Keratinocyte (primary cell): ENCODE measurements at regions not wholly inside any gene's neighbourhood (a gene's known extent, or its start where the extent isn't known, plus 50 kb on each side); places are given as distances from the start of the nearest gene placed in this dataset.

ENCODE experiments used
- DNase-seq: peaks from one replicate; pipeline ENCODE4 v3.0.0-alpha.2; 2011; ENCODE audit warnings: low read depth, missing footprints, low spot score
- FAIRE-seq: peaks from 2 replicates; lab custom pipeline; 2011; peaks lifted over from hg19 to GRCh38; lab: Jason Lieb, UNC
- H2AFZ ChIP-seq: 2 replicates; pipeline ENCODE4 v1.6.0; 2012; ENCODE audit warnings: low read length, control low read depth, inconsistent platforms; ENCODE audit not compliant: control insufficient read depth
- H3K27ac ChIP-seq: 2 replicates; pipeline ENCODE4 v1.5.1; 2011; ENCODE audit warnings: low read length; ENCODE audit not compliant: control insufficient read depth, insufficient read depth
- H3K27me3 ChIP-seq: 3 replicates; pipeline ENCODE4 v1.6.0; 2011; ENCODE audit warnings: low read length; ENCODE audit not compliant: control insufficient read depth, insufficient read depth; ENCODE audit errors: extremely low read depth
- H3K36me3 ChIP-seq, 2 experiments: 2 replicates in 1 of 2; 3 replicates in 1 of 2; pipeline ENCODE4 v1.5.1; 2011; ENCODE audit warnings: low read length in 2 of 2, mild to moderate bottlenecking in 1 of 2; ENCODE audit not compliant: control insufficient read depth in 2 of 2, insufficient read depth in 2 of 2; ENCODE audit errors: extremely low read depth in 1 of 2
- H3K4me1 ChIP-seq: 3 replicates; pipeline ENCODE4 v1.5.1; 2011; ENCODE audit warnings: low read length; ENCODE audit not compliant: control insufficient read depth, insufficient read depth; ENCODE audit errors: extremely low read depth
- H3K4me2 ChIP-seq: 3 replicates; pipeline ENCODE4 v1.6.0; 2011; ENCODE audit warnings: low read depth, low read length; ENCODE audit not compliant: control insufficient read depth, insufficient read depth; ENCODE audit errors: extremely low read depth
- H3K4me3 ChIP-seq, 3 experiments: fragments of 200-600 bp in 1 of 3; sonication (generic) in 1 of 3; 2 replicates in 2 of 3; 3 replicates in 1 of 3; pipeline ENCODE4 v1.5.1; 2011 to 2016; ENCODE audit warnings: low read length in 3 of 3, mild to moderate bottlenecking in 3 of 3, control low read depth in 2 of 3, inconsistent platforms in 1 of 3, low read depth in 1 of 3, mixed read lengths in 1 of 3, mixed run types in 1 of 3, moderate library complexity in 1 of 3; ENCODE audit not compliant: control insufficient read depth in 2 of 3, insufficient read depth in 2 of 3; ENCODE audit errors: extremely low read depth in 1 of 3
- H3K79me2 ChIP-seq: 2 replicates; pipeline ENCODE4 v1.6.0; 2012; ENCODE audit warnings: low read length; ENCODE audit not compliant: control insufficient read depth, insufficient read depth
- H3K9ac ChIP-seq: 3 replicates; pipeline ENCODE4 v1.6.0; 2011; ENCODE audit warnings: low read length; ENCODE audit not compliant: control insufficient read depth, insufficient read depth; ENCODE audit errors: extremely low read depth
- H3K9me1 ChIP-seq: 3 replicates; pipeline ENCODE4 v1.6.0; 2011; ENCODE audit warnings: low read length; ENCODE audit not compliant: control insufficient read depth, insufficient read depth; ENCODE audit errors: extremely low read depth
- H3K9me3 ChIP-seq: 2 replicates; pipeline ENCODE4 v1.5.1; 2012; ENCODE audit warnings: low read depth, low read length; ENCODE audit not compliant: control insufficient read depth
- H4K20me1 ChIP-seq: 3 replicates; pipeline ENCODE4 v1.6.0; 2011; ENCODE audit warnings: low read length; ENCODE audit not compliant: control insufficient read depth, insufficient read depth; ENCODE audit errors: extremely low read depth
- EZH2 ChIP-seq: IDR thresholded peaks from one replicate; pipeline ENCODE4 v1.6.1; 2012; ENCODE audit warnings: inconsistent platforms, mild to moderate bottlenecking, low read length, moderate library complexity
- dilution Hi-C: fragments of 300-500 bp; cut with MboI; formaldehyde crosslinking; loops from one replicate; pipeline ENCODE4 v1.7.0; 2020; ENCODE audit warnings: low sequenced_read_pairs; ENCODE audit not compliant: extremely low pct_ligation_motif_present
- TF ChIP-seq, protein P1 (sequence below), 3 experiments: IDR thresholded peaks in 1 of 3; conservative IDR thresholded peaks in 1 of 3; optimal IDR thresholded peaks in 1 of 3; 2 replicates in 2 of 3; 3 replicates in 1 of 3; pipeline versions ENCODE3 to v1.5.1; 2011; ENCODE audit warnings: low read length in 3 of 3, mild to moderate bottlenecking in 3 of 3, moderate library complexity in 2 of 3, control low read depth in 1 of 3, inconsistent platforms in 1 of 3; ENCODE audit not compliant: insufficient read depth in 2 of 3; ENCODE audit errors: extremely low read depth in 1 of 3

DNA sequence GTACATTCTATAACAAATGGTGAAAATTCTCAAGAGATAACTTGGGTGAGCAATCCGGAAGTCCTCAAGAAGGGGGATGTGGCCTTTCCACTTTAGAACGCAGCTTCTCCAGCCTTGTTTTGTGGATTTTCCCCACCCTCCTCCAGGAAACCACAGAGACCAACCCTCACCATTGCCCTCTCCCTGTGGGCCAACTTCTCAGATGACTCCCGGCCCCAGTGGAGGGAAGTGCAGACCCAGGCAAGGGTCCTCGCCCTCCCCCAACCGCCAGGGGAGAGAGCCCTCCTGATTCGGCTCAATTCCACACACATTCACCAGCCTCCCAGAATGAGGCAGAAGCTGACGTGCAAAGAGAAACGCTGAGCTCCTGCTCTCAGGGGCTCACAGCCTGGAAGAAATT lies 277.2 kb downstream of the EIPR1 start:
- no peaks in the 10 kb centered on the region for H3K9me3 ChIP-seq
- no peak overlapping the region for H3K9ac ChIP-seq
- H3K27ac ChIP-seq: no peak overlapping the region
- H4K20me1 ChIP-seq: no peaks in the 10 kb centered on the region
- DNase-seq (no peak), FAIRE-seq (no peak)
- TF ChIP-seq, protein P1, sequence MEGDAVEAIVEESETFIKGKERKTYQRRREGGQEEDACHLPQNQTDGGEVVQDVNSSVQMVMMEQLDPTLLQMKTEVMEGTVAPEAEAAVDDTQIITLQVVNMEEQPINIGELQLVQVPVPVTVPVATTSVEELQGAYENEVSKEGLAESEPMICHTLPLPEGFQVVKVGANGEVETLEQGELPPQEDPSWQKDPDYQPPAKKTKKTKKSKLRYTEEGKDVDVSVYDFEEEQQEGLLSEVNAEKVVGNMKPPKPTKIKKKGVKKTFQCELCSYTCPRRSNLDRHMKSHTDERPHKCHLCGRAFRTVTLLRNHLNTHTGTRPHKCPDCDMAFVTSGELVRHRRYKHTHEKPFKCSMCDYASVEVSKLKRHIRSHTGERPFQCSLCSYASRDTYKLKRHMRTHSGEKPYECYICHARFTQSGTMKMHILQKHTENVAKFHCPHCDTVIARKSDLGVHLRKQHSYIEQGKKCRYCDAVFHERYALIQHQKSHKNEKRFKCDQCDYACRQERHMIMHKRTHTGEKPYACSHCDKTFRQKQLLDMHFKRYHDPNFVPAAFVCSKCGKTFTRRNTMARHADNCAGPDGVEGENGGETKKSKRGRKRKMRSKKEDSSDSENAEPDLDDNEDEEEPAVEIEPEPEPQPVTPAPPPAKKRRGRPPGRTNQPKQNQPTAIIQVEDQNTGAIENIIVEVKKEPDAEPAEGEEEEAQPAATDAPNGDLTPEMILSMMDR (optimal IDR thresholded peaks at IDR 0.05 in 1 of 3, IDR thresholded peaks at IDR 0.05 in 1 of 3, conservative IDR thresholded peaks at IDR 0.05 in 1 of 3; ENCODE audit: extremely low read depth in 1 of 3, insufficient read depth in 2 of 3, low read length in 3 of 3): no peak
- TF ChIP-seq EZH2: no peak
- H3K9me1 ChIP-seq: no peaks in the 10 kb centered on the region
- dilution Hi-C loops: no loop called here
- no peak overlapping the region for H3K4me3 ChIP-seq
- no peak overlapping the region for H2AFZ ChIP-seq
- no peaks in the 10 kb centered on the region for H3K27me3 ChIP-seq
- no peak overlapping the region for H3K4me2 ChIP-seq
- no peaks in the 10 kb centered on the region for H3K79me2 ChIP-seq
- H3K4me1 ChIP-seq: no peaks in the 10 kb centered on the region
- no peaks in the 10 kb centered on the region for H3K36me3 ChIP-seq

DNA sequence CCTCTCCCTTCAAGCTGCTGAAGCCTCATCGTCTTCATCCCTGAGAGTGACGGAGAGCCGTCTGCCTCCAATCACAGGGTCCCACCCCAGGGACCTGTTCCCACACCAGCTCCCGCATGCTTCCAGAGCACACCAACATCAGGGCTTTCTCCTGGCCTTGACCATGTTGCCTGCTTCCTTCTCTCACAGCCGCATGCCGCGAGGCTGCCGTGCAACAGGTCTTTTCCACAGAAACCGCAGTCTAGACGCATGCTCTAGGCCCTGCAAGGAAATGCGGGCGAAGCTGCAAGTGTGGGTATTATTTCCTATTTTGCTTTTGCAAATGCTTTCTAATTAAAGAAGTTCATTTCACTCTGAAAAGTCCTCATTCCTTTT lies 277.8 kb downstream of the EIPR1 start:
- DNase-seq (no peak), FAIRE-seq (no peak)
- no peak for TF ChIP-seq EZH2
- TF ChIP-seq, protein P1 (optimal IDR thresholded peaks at IDR 0.05 in 1 of 3, IDR thresholded peaks at IDR 0.05 in 1 of 3, conservative IDR thresholded peaks at IDR 0.05 in 1 of 3; ENCODE audit: extremely low read depth in 1 of 3, insufficient read depth in 2 of 3, low read length in 3 of 3): no peak
- Histone ChIP-seq H3K4me1 (no peaks in the 10 kb centered on the region), H4K20me1 (no peaks in the 10 kb centered on the region), H3K4me3 (no peak overlapping the region), H3K79me2 (no peaks in the 10 kb centered on the region), H2AFZ (no peak overlapping the region), H3K36me3 (no peaks in the 10 kb centered on the region), H3K4me2 (no peak overlapping the region), H3K9me1 (no peaks in the 10 kb centered on the region), H3K27me3 (no peaks in the 10 kb centered on the region), H3K27ac (no peak overlapping the region), H3K9me3 (no peaks in the 10 kb centered on the region), H3K9ac (no peak overlapping the region)
- dilution Hi-C loops: no loop called here
